Peyer's patch (tissue), 4 donors: ENCODE measurements at regions not wholly inside any gene's neighbourhood (a gene's known extent, or its start where the extent isn't known, plus 50 kb on each side); places are given as distances from the start of the nearest gene placed in this dataset.
"Not testable (repeated sequence)": the region's sequence is repeated elsewhere in the genome, so short reads cannot be mapped to it uniquely, and the experiment has no call there.

Experiments used
- POLR2A ChIP-seq, 2 donors: fragments of 450-650 bp; IDR thresholded peaks; one replicate each; pipeline ENCODE4 v1.5.1; 2017; ENCODE audit warnings: antibody characterized with exemption in 2 of 2, mild to moderate bottlenecking in 2 of 2, moderate library complexity in 2 of 2
- TF ChIP-seq, protein P1 (sequence below), 6 experiments: fragments of 450-650 bp in 4 of 6; fragments of 200-600 bp in 2 of 6; sonication (generic) in 1 of 6; IDR thresholded peaks; one replicate each; pipeline ENCODE4 v1.5.1; 2017 to 2019; ENCODE audit warnings: antibody characterized with exemption in 6 of 6, mild to moderate bottlenecking in 3 of 6, moderate library complexity in 1 of 6

DNA sequence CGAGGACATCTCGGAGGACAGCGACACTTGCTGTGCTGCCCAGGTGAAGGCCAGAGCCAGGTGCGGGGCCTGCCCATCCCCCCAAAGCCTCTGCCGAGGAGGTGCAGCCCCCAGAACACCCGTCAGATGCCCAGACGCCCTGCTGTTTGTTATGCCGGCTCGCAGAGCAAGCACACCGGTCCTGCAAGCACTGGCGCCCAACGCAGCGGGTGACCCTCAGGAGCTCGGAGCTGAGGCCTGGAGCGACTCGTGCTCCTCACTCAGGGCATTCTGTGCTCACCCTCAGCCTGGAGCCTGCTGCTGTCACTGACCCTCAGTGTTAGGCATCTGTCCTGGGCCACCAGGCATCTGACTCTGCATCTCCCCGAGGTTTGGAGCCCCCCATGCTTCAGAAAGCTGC lies 199.0 kb downstream of the LIPI start:
- TF ChIP-seq, protein P1, sequence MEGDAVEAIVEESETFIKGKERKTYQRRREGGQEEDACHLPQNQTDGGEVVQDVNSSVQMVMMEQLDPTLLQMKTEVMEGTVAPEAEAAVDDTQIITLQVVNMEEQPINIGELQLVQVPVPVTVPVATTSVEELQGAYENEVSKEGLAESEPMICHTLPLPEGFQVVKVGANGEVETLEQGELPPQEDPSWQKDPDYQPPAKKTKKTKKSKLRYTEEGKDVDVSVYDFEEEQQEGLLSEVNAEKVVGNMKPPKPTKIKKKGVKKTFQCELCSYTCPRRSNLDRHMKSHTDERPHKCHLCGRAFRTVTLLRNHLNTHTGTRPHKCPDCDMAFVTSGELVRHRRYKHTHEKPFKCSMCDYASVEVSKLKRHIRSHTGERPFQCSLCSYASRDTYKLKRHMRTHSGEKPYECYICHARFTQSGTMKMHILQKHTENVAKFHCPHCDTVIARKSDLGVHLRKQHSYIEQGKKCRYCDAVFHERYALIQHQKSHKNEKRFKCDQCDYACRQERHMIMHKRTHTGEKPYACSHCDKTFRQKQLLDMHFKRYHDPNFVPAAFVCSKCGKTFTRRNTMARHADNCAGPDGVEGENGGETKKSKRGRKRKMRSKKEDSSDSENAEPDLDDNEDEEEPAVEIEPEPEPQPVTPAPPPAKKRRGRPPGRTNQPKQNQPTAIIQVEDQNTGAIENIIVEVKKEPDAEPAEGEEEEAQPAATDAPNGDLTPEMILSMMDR (IDR thresholded peaks at IDR 0.05): not testable (repeated sequence)
- not testable (repeated sequence) for TF ChIP-seq POLR2A (IDR thresholded peaks at IDR 0.05)
